Stimulated activated CD8-positive, alpha-beta memory T cell treated with anti-CD3 and anti-CD28 coated beads, Interleukin-2, amount 100 ng/mL, for 1 hour (primary cell): ENCODE measurements at regions not wholly inside any gene's neighbourhood (a gene's known extent, or its start where the extent isn't known, plus 50 kb on each side); places are given as distances from the start of the nearest gene placed in this dataset.
"Not testable (repeated sequence)": the region's sequence is repeated elsewhere in the genome, so short reads cannot be mapped to it uniquely, and the experiment has no call there.

Experiments used
- DNase-seq, 2 donors: peaks; one replicate each; pipeline ENCODE4 v3.0.0-alpha.2; 2020; ENCODE audit warnings: low read depth in 2 of 2

- DNase-seq = no peak
Observed at GRCh38 chr10:118914629-118915028, 114.9 kb upstream of the NANOS1 start.

DNA sequence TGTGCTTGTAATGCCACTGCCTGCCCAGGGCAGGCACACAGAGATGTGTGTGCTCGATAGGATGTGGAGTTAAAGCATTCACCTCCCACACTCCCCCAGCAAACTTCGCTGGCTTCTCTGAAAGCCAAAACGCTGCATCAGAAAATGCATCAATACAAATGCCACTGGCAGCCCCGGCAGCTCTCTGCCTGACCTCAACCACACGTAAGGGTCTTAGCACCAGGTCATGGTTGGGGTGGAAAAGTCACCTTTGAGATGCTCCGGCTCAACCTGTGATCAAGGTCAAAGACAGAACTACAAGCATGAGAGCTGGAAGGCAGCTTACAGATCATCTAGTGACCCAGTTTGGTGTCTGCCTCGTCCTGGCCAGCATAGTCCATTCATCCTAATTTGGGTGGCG, 114.4 kb upstream of the NANOS1 start:
- DNase-seq = no peak

GRCh38 chr10:118916777-118917176, 112.7 kb upstream of the NANOS1 start:
- no peak for DNase-seq

DNA sequence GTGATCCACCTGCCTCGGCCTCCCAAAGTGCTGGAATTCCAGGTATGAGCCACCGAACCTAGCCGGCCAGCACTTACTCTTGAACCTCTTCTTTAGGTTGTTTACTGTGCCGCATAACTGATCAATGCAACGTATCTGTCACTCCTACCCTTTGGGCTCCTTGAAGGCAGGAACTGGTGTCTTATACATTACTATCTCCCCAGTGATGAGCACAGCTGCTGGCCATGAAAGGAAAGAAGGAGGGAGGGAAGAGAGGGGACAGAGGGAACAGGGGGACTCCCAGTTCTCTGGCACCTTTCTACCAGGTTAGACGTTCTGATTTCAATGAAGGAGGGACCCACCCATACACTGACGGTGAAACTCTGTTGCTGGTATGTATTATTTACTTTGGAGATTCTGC, 111.8 kb upstream of the NANOS1 start:
- DNase-seq = no peak

- DNase-seq = no peak
Observed at GRCh38 chr10:118918116-118918515, 111.4 kb upstream of the NANOS1 start.

GRCh38 chr10:118918587-118918986, 110.9 kb upstream of the NANOS1 start:
- DNase-seq = no peak

DNA sequence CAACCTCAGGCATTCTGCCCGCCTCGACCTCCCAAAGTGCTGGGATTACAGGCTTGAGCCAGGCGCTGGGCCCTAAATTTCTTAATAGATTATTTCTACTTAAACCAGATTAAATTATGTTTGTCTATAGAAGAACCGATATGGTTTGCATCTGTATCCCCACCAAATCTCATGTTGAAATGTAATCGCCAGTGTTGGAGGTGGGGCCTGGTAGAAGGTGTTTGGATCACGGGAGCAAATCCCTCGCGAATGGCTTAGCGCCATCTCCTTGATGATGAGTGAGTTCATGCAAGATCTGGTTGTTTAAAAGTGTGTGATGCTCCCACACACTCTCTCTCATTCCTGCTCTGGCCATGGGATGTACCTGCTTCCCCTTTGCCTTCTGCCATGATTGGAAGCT, 109.3 kb upstream of the NANOS1 start:
- DNase-seq = no peak

DNA sequence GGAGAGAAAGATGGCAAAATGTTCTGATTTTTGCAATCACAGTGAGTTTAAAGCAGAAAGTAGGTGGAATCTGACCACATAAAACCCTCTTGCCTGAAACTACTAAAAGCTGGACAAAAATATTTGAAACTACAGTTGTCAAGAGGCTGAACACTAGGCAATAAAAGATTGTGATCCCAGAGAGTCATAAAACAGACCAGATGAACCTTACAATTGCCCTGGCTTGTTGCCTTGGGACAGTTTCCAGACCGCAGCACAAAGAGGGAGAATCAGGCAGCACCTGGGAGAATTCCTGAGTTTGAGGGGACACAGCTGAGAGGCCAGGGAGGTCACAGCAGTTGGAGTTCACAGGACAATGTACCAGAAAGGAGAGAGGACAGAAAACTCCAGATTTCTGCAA, 107.3 kb upstream of the NANOS1 start:
- no peak for DNase-seq

- DNase-seq = no peak
Observed at GRCh38 chr10:118922972-118923371, 106.5 kb upstream of the NANOS1 start.

DNA sequence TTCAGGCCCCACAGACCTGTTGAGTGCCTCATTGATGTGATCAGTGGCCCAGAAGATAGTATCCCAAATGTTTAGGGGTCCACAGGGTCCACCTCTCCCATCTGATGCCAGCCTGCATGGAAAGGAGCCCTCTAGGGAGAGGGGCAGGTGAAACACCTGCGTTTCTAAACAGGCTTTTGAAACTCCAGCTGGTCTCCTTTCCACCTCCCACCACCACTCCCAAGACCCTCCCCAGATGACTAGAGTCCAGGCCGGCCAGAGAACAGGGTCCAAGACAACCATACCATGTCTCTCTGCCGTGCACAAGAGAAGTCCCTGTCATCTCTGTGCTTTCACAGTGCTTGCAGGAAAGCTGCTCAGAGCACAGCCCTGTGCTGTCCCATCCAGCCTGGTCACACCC, 105.0 kb upstream of the NANOS1 start:
- DNase-seq = no peak

GRCh38 chr10:118925404-118926071, 104.0 kb upstream of the NANOS1 start:
- no peak for DNase-seq

- DNase-seq = no peak
Observed at GRCh38 chr10:118926072-118926417, 103.5 kb upstream of the NANOS1 start.

- no peak for DNase-seq
Observed at GRCh38 chr10:118926441-118926840, 103.1 kb upstream of the NANOS1 start.

DNA sequence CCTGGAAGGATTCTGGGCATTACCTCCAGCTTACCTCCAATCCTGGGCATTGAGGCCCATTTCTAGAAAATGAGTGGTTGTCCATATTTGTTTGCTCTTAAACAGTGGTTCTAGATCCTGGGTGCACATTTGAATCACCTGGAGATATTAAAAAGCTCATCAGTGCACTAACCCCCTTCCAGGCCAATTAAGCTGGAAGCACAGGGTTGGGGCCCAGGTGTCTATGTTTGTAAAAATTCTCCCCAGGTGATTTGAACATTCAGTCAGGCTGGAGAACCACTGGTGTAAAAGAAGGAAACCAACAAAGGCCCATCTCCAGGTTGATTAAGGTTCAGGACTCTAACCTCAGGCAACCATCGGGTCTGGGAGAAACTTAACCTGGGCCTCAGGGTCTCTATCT, 102.6 kb upstream of the NANOS1 start:
- DNase-seq = no peak

DNA sequence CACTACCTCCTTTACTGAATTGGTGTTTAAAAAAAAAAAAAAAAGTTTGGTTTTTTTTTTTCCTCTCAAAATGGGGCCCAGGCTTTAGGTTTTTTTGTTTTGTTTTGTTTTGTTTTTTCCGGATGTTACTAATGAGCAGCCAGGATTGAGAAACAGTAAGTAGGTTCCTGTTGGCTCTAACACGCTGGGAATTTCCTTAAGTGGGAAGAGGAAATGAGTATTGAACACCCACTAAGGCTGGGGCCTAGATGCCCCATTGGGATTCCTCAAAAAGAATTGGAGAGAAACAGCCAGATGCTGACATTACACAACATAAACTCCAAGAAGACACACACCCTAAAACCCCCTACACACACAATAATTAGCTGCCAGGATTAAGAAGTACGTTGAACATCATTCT, 102.2 kb upstream of the NANOS1 start:
- DNase-seq = no peak

DNA sequence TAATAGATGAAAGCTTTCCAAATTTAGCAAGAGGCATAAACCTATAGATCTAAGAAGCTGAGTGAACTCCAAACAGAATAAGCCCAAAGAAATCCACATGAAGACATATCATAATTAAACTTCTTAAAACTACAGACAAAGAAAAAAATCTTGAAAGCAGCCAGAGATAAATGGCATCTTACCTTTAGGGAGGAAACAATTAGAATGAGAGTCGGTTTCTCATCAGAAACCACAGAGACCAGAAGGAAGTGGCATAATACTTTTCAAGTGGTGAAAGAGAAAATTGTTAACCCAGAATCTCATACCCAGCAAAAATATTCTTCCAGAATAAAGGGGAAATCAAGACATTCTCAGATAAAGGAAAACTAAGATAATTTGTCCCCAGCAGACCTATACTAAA, 98.9 kb upstream of the NANOS1 start:
- DNase-seq = no peak

GRCh38 chr10:118931436-118931835, 98.1 kb upstream of the NANOS1 start:
- DNase-seq = no peak

DNA sequence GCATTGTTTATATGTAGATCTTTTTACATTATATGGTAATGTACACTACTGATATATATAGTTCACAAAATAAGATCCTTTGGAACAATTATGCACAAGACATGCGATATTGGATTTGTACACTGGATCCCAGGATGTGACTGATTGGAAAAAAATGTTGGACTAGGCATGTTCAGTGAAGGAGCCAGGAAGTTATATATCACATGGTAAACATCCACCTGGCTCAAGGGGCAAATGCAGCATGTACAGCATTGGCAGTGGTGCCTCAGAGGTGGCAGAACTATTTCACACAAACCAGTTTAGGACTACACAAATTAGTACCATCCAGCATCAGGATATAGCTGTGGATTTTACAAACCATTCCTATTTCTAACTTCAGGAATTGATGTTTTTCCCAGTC, 97.4 kb upstream of the NANOS1 start:
- not testable (repeated sequence) for DNase-seq

DNA sequence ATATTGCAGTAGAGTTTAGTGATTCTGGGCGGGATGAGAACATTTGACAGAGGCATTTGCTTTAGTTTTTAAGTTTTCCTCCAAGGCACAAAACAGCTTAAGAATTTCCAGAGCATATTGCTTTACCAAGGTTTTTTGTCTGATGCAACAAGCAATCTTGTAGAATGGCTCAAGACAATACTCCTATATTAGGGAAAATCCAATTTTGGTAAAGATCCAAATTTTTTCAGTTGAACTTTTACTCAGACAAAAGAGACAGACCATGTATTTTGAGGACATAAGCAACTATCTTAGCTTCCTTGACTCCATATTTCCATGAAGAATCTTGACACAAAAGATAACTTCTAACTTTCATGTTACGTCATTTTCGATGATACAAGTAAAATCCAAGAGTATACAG, 92.3 kb upstream of the NANOS1 start:
- DNase-seq = no peak

GRCh38 chr10:118939211-118940007, 90.1 kb upstream of the NANOS1 start:
- no peak for DNase-seq

GRCh38 chr10:118940386-118940785, 89.1 kb upstream of the NANOS1 start:
- DNase-seq = no peak

DNA sequence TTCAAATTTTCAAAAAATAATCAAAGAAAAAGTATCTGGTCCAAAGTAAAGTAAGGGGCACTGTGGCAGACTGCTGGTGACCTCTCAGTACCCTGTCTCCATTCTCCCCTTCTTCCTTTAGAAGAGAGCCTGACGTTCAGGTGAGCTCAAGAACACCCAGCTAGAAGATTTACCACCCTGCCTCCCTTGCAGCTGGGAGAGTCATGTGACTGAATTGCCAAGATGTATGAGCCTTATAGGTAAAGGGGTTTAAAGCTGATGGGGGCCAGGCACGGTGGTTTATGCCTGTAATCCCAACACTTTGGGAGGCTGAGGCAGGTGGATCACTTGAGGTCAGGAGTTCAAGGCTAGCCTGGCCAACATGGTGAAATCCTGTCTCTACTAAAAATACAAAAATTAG, 86.3 kb upstream of the NANOS1 start:
- DNase-seq = no peak

GRCh38 chr10:118944959-118945633, 84.4 kb upstream of the NANOS1 start:
- DNase-seq = no peak
